IMR-90 (cell line): ENCODE measurements at regions not wholly inside any gene's neighbourhood (a gene's known extent, or its start where the extent isn't known, plus 50 kb on each side); places are given as distances from the start of the nearest gene placed in this dataset.
A peak's percentile ranks its signal among the peaks of the same experiment; 100 is the strongest.

Source experiments
- CTCF ChIP-seq: conservative IDR thresholded peaks from 2 replicates; pipeline ENCODE4 v1.5.1; 2012; ENCODE audit warnings: mild to moderate bottlenecking, low read depth, low read length, improper control_type of control experiment
- MAFK ChIP-seq: IDR thresholded peaks from 2 replicates; pipeline ENCODE4 v1.6.1; 2012; ENCODE audit warnings: low read depth, low read length, improper control_type of control experiment
- NFE2L2 ChIP-seq: fragments of 150-350 bp; IDR thresholded peaks from 2 replicates; pipeline ENCODE4 v1.6.1; 2016; ENCODE audit warnings: low read depth, mild to moderate bottlenecking, low read length
- POLR2A ChIP-seq: IDR thresholded peaks from 2 replicates; pipeline ENCODE4 v1.6.1; 2012; ENCODE audit warnings: mild to moderate bottlenecking, low read depth, low read length
- RFX5 ChIP-seq: IDR thresholded peaks from 2 replicates; pipeline ENCODE4 v1.8.0; 2012; ENCODE audit warnings: low read depth, mild to moderate bottlenecking, low read length, moderate library complexity

- no peak for TF ChIP-seq CTCF
- no peak for TF ChIP-seq POLR2A
- no peak for TF ChIP-seq NFE2L2
- TF ChIP-seq RFX5: no peak
- peak; percentile 39; the same call in 1 of the 2 replicates for TF ChIP-seq MAFK
Measured at GRCh38 chr1:38735651-38736161, 123.9 kb downstream of the RRAGC start.
